Neural cell (in vitro differentiated cells): ENCODE measurements at regions not wholly inside any gene's neighbourhood (a gene's known extent, or its start where the extent isn't known, plus 50 kb on each side); places are given as distances from the start of the nearest gene placed in this dataset.

Experiments
- H2AFZ ChIP-seq: fragments of 200-600, 300-800 bp; sonication (generic), shearing (Covaris generic); 2 replicates; pipeline ENCODE4 v1.6.0; 2014; ENCODE audit warnings: low read depth, mild to moderate bottlenecking, antibody characterized with exemption, low read length, moderate library complexity
- H3F3A ChIP-seq: fragments of 200-600 bp; shearing (Covaris generic); 2 replicates; pipeline ENCODE4 v1.6.1; 2016; ENCODE audit warnings: mild to moderate bottlenecking, moderate library complexity, mixed read lengths, antibody characterized with exemption, low read length; ENCODE audit not compliant: insufficient read depth, poor library complexity, severe bottlenecking
- H3K27ac ChIP-seq: fragments of 200-600, 300-800 bp; sonication (generic), shearing (Covaris generic); 2 replicates; pipeline ENCODE4 v1.5.1; 2014; ENCODE audit warnings: mild to moderate bottlenecking, low read length, moderate library complexity
- H3K27me3 ChIP-seq: fragments of 300-800, 200-600 bp; sonication (generic), shearing (Covaris generic); 2 replicates; pipeline ENCODE4 v1.6.0; 2014; ENCODE audit warnings: mild to moderate bottlenecking, low read depth, low read length, moderate library complexity; ENCODE audit not compliant: insufficient read depth
- H3K36me3 ChIP-seq: fragments of 300-800, 200-600 bp; sonication (generic), shearing (Covaris generic); 2 replicates; pipeline ENCODE4 v1.5.1; 2014; ENCODE audit warnings: mild to moderate bottlenecking, antibody characterized with exemption, low read length, moderate library complexity; ENCODE audit not compliant: insufficient read depth
- H3K4me2 ChIP-seq: fragments of 300-800, 200-600 bp; sonication (generic), shearing (Covaris generic); 2 replicates; pipeline ENCODE4 v1.6.0; 2014; ENCODE audit warnings: mild to moderate bottlenecking, low read length
- H3K4me3 ChIP-seq: fragments of 300-800, 200-600 bp; sonication (generic), shearing (Covaris generic); 2 replicates; pipeline ENCODE4 v1.5.1; 2014; ENCODE audit warnings: mild to moderate bottlenecking, low read length, moderate library complexity
- H3K79me2 ChIP-seq: fragments of 200-600 bp; shearing (Covaris generic); replicated peaks from 2 replicates; pipeline ENCODE4 v1.6.0; 2014; ENCODE audit warnings: mild to moderate bottlenecking, low read length, moderate library complexity; ENCODE audit not compliant: insufficient read depth
- H3K9ac ChIP-seq: fragments of 300-800, 200-600 bp; sonication (generic), shearing (Covaris generic); 2 replicates; pipeline ENCODE4 v1.6.1; 2016; ENCODE audit warnings: mild to moderate bottlenecking, low read length, mixed read lengths
- H3K9me2 ChIP-seq: fragments of 200-600 bp; shearing (Covaris generic); 2 replicates; pipeline ENCODE4 v1.6.1; 2016; ENCODE audit warnings: mild to moderate bottlenecking, low read length, mixed read lengths; ENCODE audit not compliant: insufficient read depth
- H3K9me3 ChIP-seq: fragments of 200-600, 300-800 bp; sonication (generic), shearing (Covaris generic); 2 replicates; pipeline ENCODE4 v1.6.1; 2016; ENCODE audit warnings: mild to moderate bottlenecking, mixed run types, low read length, moderate library complexity, mixed read lengths
- H4K20me1 ChIP-seq: fragments of 200-600 bp; shearing (Covaris generic); 2 replicates; pipeline ENCODE4 v1.6.1; 2016; ENCODE audit warnings: mild to moderate bottlenecking, mixed run types; ENCODE audit not compliant: insufficient read depth
- EP300 ChIP-seq: fragments of 450-650 bp; conservative IDR thresholded peaks from 2 replicates; pipeline ENCODE4 v1.6.1; 2014; ENCODE audit warnings: antibody characterized with exemption, mild to moderate bottlenecking, moderate library complexity; ENCODE audit not compliant: poor library complexity, severe bottlenecking
- EZH2 ChIP-seq: fragments of 200-600, 300-800 bp; shearing (Covaris generic), sonication (generic); IDR thresholded peaks from 2 replicates; pipeline ENCODE4 v1.6.1; 2014; ENCODE audit warnings: antibody characterized with exemption, low read length, borderline replicate concordance, mild to moderate bottlenecking; ENCODE audit not compliant: insufficient read depth, poor library complexity, severe bottlenecking
- MXI1 ChIP-seq: fragments of 450-650 bp; conservative IDR thresholded peaks from 2 replicates; pipeline ENCODE4 v1.6.1; 2014; ENCODE audit warnings: antibody characterized with exemption, mild to moderate bottlenecking; ENCODE audit not compliant: poor library complexity, severe bottlenecking
- POLR2AphosphoS5 ChIP-seq: IDR thresholded peaks from 2 replicates; pipeline ENCODE4 v1.6.1; 2012
- RAD21 ChIP-seq: fragments of 450-650 bp; conservative IDR thresholded peaks from 2 replicates; pipeline ENCODE4 v1.6.1; 2014; ENCODE audit warnings: antibody characterized with exemption, mild to moderate bottlenecking, moderate library complexity
- REST ChIP-seq: IDR thresholded peaks from 2 replicates; pipeline ENCODE4 v1.6.1; 2012; ENCODE audit warnings: borderline replicate concordance
- SMC3 ChIP-seq: fragments of 450-650 bp; conservative IDR thresholded peaks from 2 replicates; pipeline ENCODE4 v1.6.1; 2014; ENCODE audit warnings: antibody characterized with exemption, mild to moderate bottlenecking, moderate library complexity; ENCODE audit not compliant: poor library complexity
- TAF1 ChIP-seq: IDR thresholded peaks from 2 replicates; pipeline ENCODE4 v1.6.1; 2012; ENCODE audit warnings: low read depth
- TF ChIP-seq, protein P1 (sequence below): fragments of 450-650 bp; IDR thresholded peaks from 2 replicates; pipeline ENCODE4 v1.5.1; 2014; ENCODE audit warnings: antibody characterized with exemption, mild to moderate bottlenecking, moderate library complexity; ENCODE audit not compliant: poor library complexity, severe bottlenecking

GRCh38 chr3:27557411-27557810 is 73.2 kb upstream of the SLC4A7 start:
- H4K20me1 ChIP-seq = no peaks in the 10 kb centered on the region
- no peak overlapping the region for H3K4me2 ChIP-seq
- H2AFZ ChIP-seq = no peak overlapping the region
- H3K36me3 ChIP-seq = no peaks in the 10 kb centered on the region
- no peak overlapping the region for H3K9ac ChIP-seq
- no peak for TF ChIP-seq MXI1
- no peak overlapping the region for H3K4me3 ChIP-seq
- no peaks in the 10 kb centered on the region for H3K9me3 ChIP-seq
- H3K27ac ChIP-seq = no peak overlapping the region
- H3K27me3 ChIP-seq = no peaks in the 10 kb centered on the region
- no peaks in the 10 kb centered on the region for H3F3A ChIP-seq
- H3K9me2 ChIP-seq = no peaks in the 10 kb centered on the region
- H3K79me2 ChIP-seq = no peaks in the 10 kb centered on the region

- H3K4me3 ChIP-seq = no peak overlapping the region
- H3K79me2 ChIP-seq = no peaks in the 10 kb centered on the region
- H3K27me3 ChIP-seq = no peaks in the 10 kb centered on the region
- H3K27ac ChIP-seq = no peak overlapping the region
- no peaks in the 10 kb centered on the region for H3K36me3 ChIP-seq
- no peak overlapping the region for H3K4me2 ChIP-seq
- no peaks in the 10 kb centered on the region for H3F3A ChIP-seq
- H4K20me1 ChIP-seq = no peaks in the 10 kb centered on the region
- TF ChIP-seq EP300 (no peak), MXI1 (no peak), RAD21 (no peak), REST (no peak), SMC3 (no peak), EZH2 (no peak), POLR2AphosphoS5 (no peak), TAF1 (no peak)
- TF ChIP-seq, protein P1, sequence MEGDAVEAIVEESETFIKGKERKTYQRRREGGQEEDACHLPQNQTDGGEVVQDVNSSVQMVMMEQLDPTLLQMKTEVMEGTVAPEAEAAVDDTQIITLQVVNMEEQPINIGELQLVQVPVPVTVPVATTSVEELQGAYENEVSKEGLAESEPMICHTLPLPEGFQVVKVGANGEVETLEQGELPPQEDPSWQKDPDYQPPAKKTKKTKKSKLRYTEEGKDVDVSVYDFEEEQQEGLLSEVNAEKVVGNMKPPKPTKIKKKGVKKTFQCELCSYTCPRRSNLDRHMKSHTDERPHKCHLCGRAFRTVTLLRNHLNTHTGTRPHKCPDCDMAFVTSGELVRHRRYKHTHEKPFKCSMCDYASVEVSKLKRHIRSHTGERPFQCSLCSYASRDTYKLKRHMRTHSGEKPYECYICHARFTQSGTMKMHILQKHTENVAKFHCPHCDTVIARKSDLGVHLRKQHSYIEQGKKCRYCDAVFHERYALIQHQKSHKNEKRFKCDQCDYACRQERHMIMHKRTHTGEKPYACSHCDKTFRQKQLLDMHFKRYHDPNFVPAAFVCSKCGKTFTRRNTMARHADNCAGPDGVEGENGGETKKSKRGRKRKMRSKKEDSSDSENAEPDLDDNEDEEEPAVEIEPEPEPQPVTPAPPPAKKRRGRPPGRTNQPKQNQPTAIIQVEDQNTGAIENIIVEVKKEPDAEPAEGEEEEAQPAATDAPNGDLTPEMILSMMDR = no peak
- H3K9me2 ChIP-seq = no peaks in the 10 kb centered on the region
- H3K9ac ChIP-seq = no peak overlapping the region
- H2AFZ ChIP-seq = no peak overlapping the region
- H3K9me3 ChIP-seq = no peaks in the 10 kb centered on the region
Observed at GRCh38 chr3:27556887-27557286, 72.7 kb upstream of the SLC4A7 start.

GRCh38 chr3:27554706-27555105 is 70.5 kb upstream of the SLC4A7 start:
- no peaks in the 10 kb centered on the region for H3K79me2 ChIP-seq
- no peak overlapping the region for H3K9ac ChIP-seq
- TF ChIP-seq SMC3 (no peak), RAD21 (no peak), EP300 (no peak), REST (no peak), POLR2AphosphoS5 (no peak), EZH2 (no peak), MXI1 (no peak), TAF1 (no peak)
- TF ChIP-seq, protein P1 = no peak
- H3K9me3 ChIP-seq = no peaks in the 10 kb centered on the region
- no peak overlapping the region for H3K4me3 ChIP-seq
- H3K4me2 ChIP-seq = no peak overlapping the region
- H3K9me2 ChIP-seq = no peaks in the 10 kb centered on the region
- no peaks in the 10 kb centered on the region for H3K36me3 ChIP-seq
- no peaks in the 10 kb centered on the region for H3F3A ChIP-seq
- no peak overlapping the region for H3K27ac ChIP-seq
- no peaks in the 10 kb centered on the region for H4K20me1 ChIP-seq
- H2AFZ ChIP-seq = no peak overlapping the region
- no peaks in the 10 kb centered on the region for H3K27me3 ChIP-seq
